MCF 10A (cell line): ENCODE measurements at regions not wholly inside any gene's neighbourhood (a gene's known extent, or its start where the extent isn't known, plus 50 kb on each side); places are given as distances from the start of the nearest gene placed in this dataset.

ENCODE experiments used
- BruUV-seq: library from RNA; stranded (reverse); fragments of 400-500 nt; replicated peaks from 2 replicates; lab custom pipeline; 2021; lab: Mats Ljungman, UMichigan
- CTCF ChIA-PET: fragments of 300-600 bp; sonication (Branson Sonifier 250); formaldehyde crosslinking; extraction: SDS; loops from one replicate; lab custom pipeline; 2021; ENCODE audit warnings: antibody characterized with exemption, inconsistent platforms; lab: Yijun Ruan, JAX
- POLR2A ChIA-PET: fragments of 300-600, 350-650 bp; sonication (Branson Sonifier 250); formaldehyde crosslinking; extraction: SDS; loops from one replicate; lab custom pipeline; 2020; ENCODE audit warnings: antibody characterized with exemption, inconsistent platforms; lab: Yijun Ruan, JAX
- DNase-seq: peaks from one replicate; pipeline ENCODE4 v3.0.0-alpha.2; 2018; ENCODE audit not compliant: unreplicated experiment
- H3K27ac Mint-ChIP-seq: one replicate; pipeline ENCODE4 v1.8.0; 2022; ENCODE audit warnings: mild to moderate bottlenecking, low read depth, mixed read lengths; ENCODE audit not compliant: unreplicated experiment
- H3K27me3 Mint-ChIP-seq: one replicate; pipeline ENCODE4 v1.8.0; 2022; ENCODE audit warnings: mixed read lengths; ENCODE audit not compliant: insufficient read depth, unreplicated experiment
- H3K36me3 Mint-ChIP-seq: one replicate; pipeline ENCODE4 v1.8.0; 2022; ENCODE audit warnings: mild to moderate bottlenecking, moderate library complexity, mixed read lengths; ENCODE audit not compliant: insufficient read depth, unreplicated experiment
- H3K4me1 Mint-ChIP-seq: one replicate; pipeline ENCODE4 v1.8.0; 2022; ENCODE audit warnings: mixed read lengths; ENCODE audit not compliant: insufficient read depth, unreplicated experiment
- H3K4me3 Mint-ChIP-seq: one replicate; pipeline ENCODE4 v1.8.0; 2022; ENCODE audit warnings: mild to moderate bottlenecking, moderate library complexity, mixed read lengths; ENCODE audit not compliant: unreplicated experiment
- H3K9me3 Mint-ChIP-seq: one replicate; pipeline ENCODE4 v1.8.0; 2022; ENCODE audit warnings: mixed read lengths; ENCODE audit not compliant: unreplicated experiment
- intact Hi-C: fragments of 100-400 bp; cut with micrococcal nuclease; formaldehyde crosslinking; loops from 2 replicates; pipeline ENCODE4 v1.14.1; 2022
- TF ChIP-seq, protein P1 (sequence below): fragments of 200-600 bp; IDR thresholded peaks from one replicate; pipeline ENCODE4 v1.8.0; 2022; ENCODE audit warnings: antibody characterized with exemption, mild to moderate bottlenecking; ENCODE audit not compliant: unreplicated experiment

DNA sequence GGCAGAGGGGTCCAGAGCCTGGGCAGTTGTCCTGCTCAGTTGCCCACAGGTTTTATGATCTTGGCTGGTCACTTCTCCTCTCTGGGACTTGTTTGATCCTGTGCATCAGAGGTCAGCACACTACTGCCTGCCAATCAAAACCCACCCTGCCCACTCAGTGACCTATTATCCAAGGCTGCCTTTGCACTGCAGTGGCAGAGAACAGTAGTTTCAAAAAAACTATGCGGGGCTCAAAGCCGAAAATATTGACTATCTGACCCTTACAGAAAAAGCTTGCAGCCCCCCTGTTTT, 218.2 kb downstream of the CYP26B1 start:
- no peaks in the 10 kb centered on the region for H3K9me3 Mint-ChIP-seq
- TF ChIP-seq, protein P1, sequence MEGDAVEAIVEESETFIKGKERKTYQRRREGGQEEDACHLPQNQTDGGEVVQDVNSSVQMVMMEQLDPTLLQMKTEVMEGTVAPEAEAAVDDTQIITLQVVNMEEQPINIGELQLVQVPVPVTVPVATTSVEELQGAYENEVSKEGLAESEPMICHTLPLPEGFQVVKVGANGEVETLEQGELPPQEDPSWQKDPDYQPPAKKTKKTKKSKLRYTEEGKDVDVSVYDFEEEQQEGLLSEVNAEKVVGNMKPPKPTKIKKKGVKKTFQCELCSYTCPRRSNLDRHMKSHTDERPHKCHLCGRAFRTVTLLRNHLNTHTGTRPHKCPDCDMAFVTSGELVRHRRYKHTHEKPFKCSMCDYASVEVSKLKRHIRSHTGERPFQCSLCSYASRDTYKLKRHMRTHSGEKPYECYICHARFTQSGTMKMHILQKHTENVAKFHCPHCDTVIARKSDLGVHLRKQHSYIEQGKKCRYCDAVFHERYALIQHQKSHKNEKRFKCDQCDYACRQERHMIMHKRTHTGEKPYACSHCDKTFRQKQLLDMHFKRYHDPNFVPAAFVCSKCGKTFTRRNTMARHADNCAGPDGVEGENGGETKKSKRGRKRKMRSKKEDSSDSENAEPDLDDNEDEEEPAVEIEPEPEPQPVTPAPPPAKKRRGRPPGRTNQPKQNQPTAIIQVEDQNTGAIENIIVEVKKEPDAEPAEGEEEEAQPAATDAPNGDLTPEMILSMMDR = no peak
- POLR2A ChIA-PET = interaction anchor here (0.6 kb wide), 1 partner anchor 26 kb away, joined by 3 read pairs; no protein-coding TSS in a partner anchor
- CTCF ChIA-PET = interaction anchor here (1.1 to 1.4 kb wide), 2 partner anchors 65 to 208 kb away, joined by 3 to 6 read pairs; no protein-coding TSS in a partner anchor
- H3K27ac Mint-ChIP-seq = no peak overlapping the region
- peaks cover 5% of the 10 kb centered on the region for H3K4me1 Mint-ChIP-seq
- H3K4me3 Mint-ChIP-seq = no peak overlapping the region
- no peaks in the 10 kb centered on the region for H3K27me3 Mint-ChIP-seq
- no peak for DNase-seq
- intact Hi-C loops = loop anchor here (10.0 kb wide), 1 partner anchor 435 kb away; no protein-coding TSS in a partner anchor
- H3K36me3 Mint-ChIP-seq = no peaks in the 10 kb centered on the region
- no TSS peak for BruUV-seq

DNA sequence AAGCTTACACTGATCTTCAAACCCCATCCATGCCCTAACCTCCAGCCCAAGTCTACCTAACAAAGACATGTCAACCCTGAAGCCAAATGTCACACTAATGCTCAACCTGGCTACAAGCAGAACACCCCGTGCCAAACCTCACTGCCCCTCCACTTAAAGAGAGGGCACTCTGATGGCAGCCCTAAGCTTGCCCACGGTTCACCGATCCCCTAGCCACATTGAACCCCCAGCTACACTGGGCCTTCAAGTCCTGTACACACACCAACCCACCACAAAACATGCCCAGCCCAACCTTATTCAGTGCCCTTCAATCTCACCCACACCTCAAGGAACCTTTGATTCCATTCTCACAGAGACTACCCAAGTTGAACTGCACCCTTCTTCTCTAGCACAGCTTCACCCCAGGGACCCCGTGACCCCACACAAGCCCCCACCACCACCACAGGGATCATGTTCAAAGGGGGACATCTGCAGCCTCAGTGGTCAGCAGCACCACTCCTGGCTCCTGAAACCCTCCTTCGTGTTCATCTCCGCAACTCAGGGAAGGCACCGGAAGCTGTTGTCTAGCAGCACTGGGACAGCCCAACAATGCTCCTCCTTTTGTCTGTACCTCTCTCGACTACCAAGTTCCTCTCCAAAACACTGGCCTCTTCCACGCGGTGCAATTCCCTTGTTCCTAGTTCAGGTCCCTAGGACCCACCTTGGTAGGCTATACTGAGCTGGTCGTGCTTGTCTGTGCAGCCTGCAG, 218.8 kb downstream of the CYP26B1 start:
- no TSS peak for BruUV-seq
- no peak for DNase-seq
- CTCF ChIA-PET = interaction anchor here (0.5 to 1.4 kb wide), 7 partner anchors 11 to 233 kb away, joined by 3 to 6 read pairs (median 3); no protein-coding TSS in a partner anchor
- H3K4me1 Mint-ChIP-seq = peaks cover 2% of the 10 kb centered on the region
- TF ChIP-seq, protein P1 = no peak
- intact Hi-C loops = loop anchor here (10.0 kb wide), 1 partner anchor 436 kb away; no protein-coding TSS in a partner anchor
- H3K9me3 Mint-ChIP-seq = no peaks in the 10 kb centered on the region
- H3K27me3 Mint-ChIP-seq = no peaks in the 10 kb centered on the region
- no peak overlapping the region for H3K27ac Mint-ChIP-seq
- POLR2A ChIA-PET = interaction anchor here (0.6 kb wide), 1 partner anchor 27 kb away, joined by 3 read pairs; no protein-coding TSS in a partner anchor
- H3K4me3 Mint-ChIP-seq = no peak overlapping the region
- H3K36me3 Mint-ChIP-seq = no peaks in the 10 kb centered on the region

DNA sequence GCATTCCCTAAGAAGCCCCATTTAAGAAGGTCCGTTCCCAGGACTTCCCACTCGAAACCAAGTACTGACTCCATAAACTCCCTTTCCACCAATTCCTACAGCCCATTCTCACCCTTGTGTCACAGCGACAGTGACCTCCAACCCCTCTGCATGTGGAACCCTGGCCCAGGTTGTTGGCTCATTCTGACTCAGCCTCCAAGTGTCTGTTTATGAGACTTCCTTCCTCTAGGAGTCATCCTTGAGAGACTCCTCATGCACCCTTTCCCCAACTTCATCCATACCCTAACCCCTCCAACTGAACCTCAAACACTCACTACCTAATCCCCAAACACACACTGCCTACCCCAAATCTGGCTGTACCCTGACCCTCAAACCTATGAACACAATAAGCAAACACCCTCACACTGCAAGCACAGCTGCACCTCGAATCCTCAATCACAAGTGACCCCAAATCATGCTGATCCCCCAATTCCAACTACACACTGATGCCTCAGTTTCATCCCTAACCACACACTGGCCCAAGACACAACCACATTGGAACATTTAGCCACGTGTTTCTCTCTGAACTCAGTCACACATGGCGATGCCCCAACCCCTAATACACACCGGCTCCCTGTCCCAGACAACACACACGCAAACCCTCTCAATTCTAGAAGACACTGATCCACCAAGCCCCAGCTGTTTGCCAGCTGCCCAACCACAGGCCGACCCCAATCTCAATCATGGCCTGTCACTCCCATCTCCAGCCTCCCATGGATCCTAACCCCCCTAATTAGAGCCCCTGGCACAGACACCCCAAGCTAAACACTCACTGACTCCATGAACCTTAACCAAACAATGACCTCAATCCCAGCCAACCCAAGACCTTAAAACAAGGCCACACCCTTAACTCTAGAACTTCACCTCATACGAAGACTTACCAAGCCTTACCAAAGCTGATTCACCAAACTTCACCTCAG, 219.6 kb downstream of the CYP26B1 start:
- intact Hi-C loops = loop anchor here (10.0 kb wide), 1 partner anchor 437 kb away; no protein-coding TSS in a partner anchor
- TF ChIP-seq, protein P1 = no peak
- Mint-ChIP-seq H3K4me3 (no peak overlapping the region), H3K9me3 (no peaks in the 10 kb centered on the region), H3K27ac (no peak overlapping the region), H3K27me3 (no peaks in the 10 kb centered on the region), H3K36me3 (no peaks in the 10 kb centered on the region), H3K4me1 (no peaks in the 10 kb centered on the region)
- ChIA-PET CTCF (interaction anchor here (0.7 to 9.3 kb wide), 5 partner anchors 15 to 223 kb away, joined by 3 to 204 read pairs (median 5); partner anchors contain the start of gene CYP26B1), POLR2A (no interaction called here)
- no TSS peak for BruUV-seq
- no peak for DNase-seq
